ENCODE measurements at regions not wholly inside any gene's neighbourhood (a gene's known extent, or its start where the extent isn't known, plus 50 kb on each side); places are given as distances from the start of the nearest gene placed in this dataset.

GRCh38 chr2:204279819-204280218 lies 265.5 kb upstream of the PARD3B start:
- Histone ChIP-seq H2AFZ (no peak overlapping the region), H3K4me1 (ENCODE audit: insufficient read depth) (no peaks in the 10 kb centered on the region), H3K9me3 (ENCODE audit: low read depth) (no peaks in the 10 kb centered on the region), H4K20me1 (ENCODE audit: insufficient read depth, poor library complexity, severe bottlenecking) (no peaks in the 10 kb centered on the region), H3K9me2 (replicated peaks; ENCODE audit: insufficient read depth) (no peaks in the 10 kb centered on the region), H3K4me3 (no peak overlapping the region), H3K27me3 (peaks cover 5% of the 10 kb centered on the region), H3K27ac (no peak overlapping the region), H3K36me3 (replicated peaks; ENCODE audit: insufficient read depth, low read depth) (no peaks in the 10 kb centered on the region), H3K4me2 (no peak overlapping the region), H3K79me2 (no peaks in the 10 kb centered on the region)
- no peak for DNase-seq (ENCODE audit: low spot score)
- WGBS (ENCODE audit: low lambda C conversion rate, missing lambda C conversion rate): 61% methylated on average over 1 of the region's 1 CpG
- no peak for TF ChIP-seq EZH2 (IDR thresholded peaks at IDR 0.05; ENCODE audit: borderline replicate concordance)

GRCh38 chr2:204280262-204280668 lies 265.0 kb upstream of the PARD3B start:
- Histone ChIP-seq H3K4me2 (no peak overlapping the region), H3K9me2 (replicated peaks; ENCODE audit: insufficient read depth) (no peaks in the 10 kb centered on the region), H4K20me1 (ENCODE audit: insufficient read depth, poor library complexity, severe bottlenecking) (no peaks in the 10 kb centered on the region), H3K79me2 (no peaks in the 10 kb centered on the region), H3K27ac (no peak overlapping the region), H3K4me3 (no peak overlapping the region), H3K9me3 (ENCODE audit: low read depth) (no peaks in the 10 kb centered on the region), H2AFZ (no peak overlapping the region), H3K27me3 (peaks cover 5% of the 10 kb centered on the region), H3K4me1 (ENCODE audit: insufficient read depth) (no peaks in the 10 kb centered on the region), H3K36me3 (replicated peaks; ENCODE audit: insufficient read depth, low read depth) (no peaks in the 10 kb centered on the region)
- no peak for DNase-seq (ENCODE audit: low spot score)
- TF ChIP-seq CTCF (IDR thresholded peaks at IDR 0.05; ENCODE audit: poor library complexity): no peak
- TF ChIP-seq EZH2 (IDR thresholded peaks at IDR 0.05; ENCODE audit: borderline replicate concordance): no peak
- TF ChIP-seq EZH2phosphoT487 (IDR thresholded peaks at IDR 0.05; ENCODE audit: low read depth, severe bottlenecking, unreplicated experiment): no peak

GRCh38 chr2:204282081-204282480 lies 263.2 kb upstream of the PARD3B start:
- WGBS (ENCODE audit: low lambda C conversion rate, missing lambda C conversion rate): 40% methylated on average over 3 of the region's 3 CpGs
- Histone ChIP-seq H2AFZ (no peak overlapping the region), H3K4me3 (no peak overlapping the region), H3K9me2 (replicated peaks; ENCODE audit: insufficient read depth) (no peaks in the 10 kb centered on the region), H3K79me2 (no peaks in the 10 kb centered on the region), H3K4me1 (ENCODE audit: insufficient read depth) (no peaks in the 10 kb centered on the region), H3K9me3 (ENCODE audit: low read depth) (no peaks in the 10 kb centered on the region), H3K4me2 (peak overlapping the region; percentile 5), H4K20me1 (ENCODE audit: insufficient read depth, poor library complexity, severe bottlenecking) (no peaks in the 10 kb centered on the region), H3K27ac (no peak overlapping the region), H3K36me3 (replicated peaks; ENCODE audit: insufficient read depth, low read depth) (no peaks in the 10 kb centered on the region), H3K27me3 (peaks cover 5% of the 10 kb centered on the region)
- no peak for DNase-seq (ENCODE audit: low spot score)
- TF ChIP-seq EZH2 (IDR thresholded peaks at IDR 0.05; ENCODE audit: borderline replicate concordance): no peak
- TF ChIP-seq EZH2phosphoT487 (IDR thresholded peaks at IDR 0.05; ENCODE audit: low read depth, severe bottlenecking, unreplicated experiment): no peak
- TF ChIP-seq CTCF (IDR thresholded peaks at IDR 0.05; ENCODE audit: poor library complexity): no peak

GRCh38 chr2:204282525-204282924 lies 262.8 kb upstream of the PARD3B start:
- H3K4me3 ChIP-seq: no peak overlapping the region
- H3K27me3 ChIP-seq: peaks cover 5% of the 10 kb centered on the region
- H3K9me2 ChIP-seq (replicated peaks; ENCODE audit: insufficient read depth): no peaks in the 10 kb centered on the region
- no peaks in the 10 kb centered on the region for H3K9me3 ChIP-seq (ENCODE audit: low read depth)
- DNase-seq (ENCODE audit: low spot score): peak; percentile 67
- H3K4me2 ChIP-seq: peak overlapping the region; percentile 5
- H3K79me2 ChIP-seq: no peaks in the 10 kb centered on the region
- WGBS (ENCODE audit: low lambda C conversion rate, missing lambda C conversion rate): 24% methylated on average over 4 of the region's 4 CpGs
- TF ChIP-seq EZH2phosphoT487 (IDR thresholded peaks at IDR 0.05; ENCODE audit: low read depth, severe bottlenecking, unreplicated experiment): no peak
- TF ChIP-seq EZH2 (IDR thresholded peaks at IDR 0.05; ENCODE audit: borderline replicate concordance): no peak
- no peak for TF ChIP-seq CTCF (IDR thresholded peaks at IDR 0.05; ENCODE audit: poor library complexity)
- no peaks in the 10 kb centered on the region for H3K4me1 ChIP-seq (ENCODE audit: insufficient read depth)
- no peaks in the 10 kb centered on the region for H4K20me1 ChIP-seq (ENCODE audit: insufficient read depth, poor library complexity, severe bottlenecking)
- no peak overlapping the region for H3K27ac ChIP-seq
- no peak overlapping the region for H2AFZ ChIP-seq
- no peaks in the 10 kb centered on the region for H3K36me3 ChIP-seq (replicated peaks; ENCODE audit: insufficient read depth, low read depth)
